SJCRH30 (cell line): ENCODE measurements at regions not wholly inside any gene's neighbourhood (a gene's known extent, or its start where the extent isn't known, plus 50 kb on each side); places are given as distances from the start of the nearest gene placed in this dataset.

ENCODE experiments used
- DNase-seq, 2 experiments: peaks; one replicate each; pipeline ENCODE4 v3.0.0-alpha.2; 2015 to 2020
- H3K27ac ChIP-seq: fragments of 250-450 bp; sonication (Bioruptor Pico); 2 replicates; pipeline ENCODE4 v1.5.1; 2020; ENCODE audit warnings: mild to moderate bottlenecking, moderate library complexity
- H3K27me3 ChIP-seq: fragments of 250-450 bp; sonication (Bioruptor Pico); 2 replicates; pipeline ENCODE4 v1.5.1; 2020; ENCODE audit warnings: mild to moderate bottlenecking, moderate library complexity
- H3K36me3 ChIP-seq: fragments of 250-450 bp; sonication (Bioruptor Pico); 2 replicates; pipeline ENCODE4 v1.5.1; 2020; ENCODE audit warnings: mild to moderate bottlenecking, moderate library complexity
- H3K4me1 ChIP-seq: fragments of 250-450 bp; sonication (Bioruptor Pico); 2 replicates; pipeline ENCODE4 v1.5.1; 2020; ENCODE audit warnings: mild to moderate bottlenecking, moderate library complexity
- H3K4me3 ChIP-seq: fragments of 250-450 bp; sonication (Bioruptor Pico); 2 replicates; pipeline ENCODE4 v1.5.1; 2020; ENCODE audit warnings: mild to moderate bottlenecking, moderate library complexity
- H3K9me3 ChIP-seq: fragments of 250-450 bp; sonication (Bioruptor Pico); replicated peaks from 2 replicates; pipeline ENCODE4 v1.5.1; 2020; ENCODE audit warnings: mild to moderate bottlenecking, moderate library complexity

GRCh38 chr13:111906816-111907215, 160.1 kb upstream of the SOX1 start:
- Histone ChIP-seq H3K27me3 (no peaks in the 10 kb centered on the region), H3K36me3 (no peaks in the 10 kb centered on the region), H3K27ac (no peak overlapping the region), H3K4me3 (no peak overlapping the region), H3K4me1 (no peaks in the 10 kb centered on the region), H3K9me3 (no peaks in the 10 kb centered on the region)
- DNase-seq = no peak

- Histone ChIP-seq H3K27ac (no peak overlapping the region), H3K36me3 (no peaks in the 10 kb centered on the region), H3K4me3 (no peak overlapping the region), H3K9me3 (no peaks in the 10 kb centered on the region), H3K4me1 (no peaks in the 10 kb centered on the region), H3K27me3 (no peaks in the 10 kb centered on the region)
- DNase-seq = no peak
Observed at GRCh38 chr13:111907341-111907880, 159.5 kb upstream of the SOX1 start.

GRCh38 chr13:111908361-111908760, 158.6 kb upstream of the SOX1 start:
- Histone ChIP-seq H3K4me1 (no peaks in the 10 kb centered on the region), H3K27ac (no peak overlapping the region), H3K36me3 (no peaks in the 10 kb centered on the region), H3K27me3 (no peaks in the 10 kb centered on the region; the same call in 1 of the 2 replicates), H3K4me3 (no peak overlapping the region), H3K9me3 (no peaks in the 10 kb centered on the region)
- no peak for DNase-seq

GRCh38 chr13:111908981-111909380, 158.0 kb upstream of the SOX1 start:
- Histone ChIP-seq H3K27ac (no peak overlapping the region), H3K36me3 (no peaks in the 10 kb centered on the region), H3K9me3 (no peaks in the 10 kb centered on the region), H3K4me3 (no peak overlapping the region), H3K4me1 (no peaks in the 10 kb centered on the region), H3K27me3 (no peaks in the 10 kb centered on the region; the same call in 1 of the 2 replicates)
- no peak for DNase-seq

- H3K4me1 ChIP-seq = no peaks in the 10 kb centered on the region
- H3K36me3 ChIP-seq = no peaks in the 10 kb centered on the region
- no peak for DNase-seq
- no peak overlapping the region for H3K4me3 ChIP-seq
- no peaks in the 10 kb centered on the region for H3K9me3 ChIP-seq
- H3K27me3 ChIP-seq = no peaks in the 10 kb centered on the region; the same call in 1 of the 2 replicates
- no peak overlapping the region for H3K27ac ChIP-seq
Observed at GRCh38 chr13:111909501-111909900, 157.4 kb upstream of the SOX1 start.

GRCh38 chr13:111909971-111910671, 156.8 kb upstream of the SOX1 start:
- Histone ChIP-seq H3K27me3 (no peaks in the 10 kb centered on the region; the same call in 1 of the 2 replicates), H3K9me3 (no peaks in the 10 kb centered on the region), H3K36me3 (no peaks in the 10 kb centered on the region), H3K4me1 (no peaks in the 10 kb centered on the region), H3K27ac (no peak overlapping the region), H3K4me3 (no peak overlapping the region)
- DNase-seq = no peak

- Histone ChIP-seq H3K4me1 (no peaks in the 10 kb centered on the region), H3K4me3 (no peak overlapping the region), H3K27me3 (peaks cover 5% of the 10 kb centered on the region; the same call in 1 of the 2 replicates), H3K27ac (no peak overlapping the region), H3K36me3 (no peaks in the 10 kb centered on the region), H3K9me3 (no peaks in the 10 kb centered on the region)
- no peak for DNase-seq
Observed at GRCh38 chr13:111911121-111911720, 155.7 kb upstream of the SOX1 start.

- Histone ChIP-seq H3K9me3 (no peaks in the 10 kb centered on the region), H3K4me1 (no peaks in the 10 kb centered on the region), H3K27ac (no peak overlapping the region), H3K27me3 (peaks cover 5% of the 10 kb centered on the region; the same call in 1 of the 2 replicates), H3K4me3 (no peak overlapping the region), H3K36me3 (no peaks in the 10 kb centered on the region)
- DNase-seq = no peak
Observed at GRCh38 chr13:111911754-111912452, 155.0 kb upstream of the SOX1 start.

GRCh38 chr13:111912453-111912866, 154.5 kb upstream of the SOX1 start:
- Histone ChIP-seq H3K27ac (no peak overlapping the region), H3K27me3 (peaks cover 9% of the 10 kb centered on the region; the same call in 1 of the 2 replicates), H3K36me3 (no peaks in the 10 kb centered on the region), H3K4me1 (no peaks in the 10 kb centered on the region), H3K9me3 (no peaks in the 10 kb centered on the region), H3K4me3 (no peak overlapping the region)
- DNase-seq = no peak

- H3K4me1 ChIP-seq = no peaks in the 10 kb centered on the region
- no peak overlapping the region for H3K4me3 ChIP-seq
- H3K27me3 ChIP-seq = peaks cover 10% of the 10 kb centered on the region; the same call in 1 of the 2 replicates
- H3K9me3 ChIP-seq = no peaks in the 10 kb centered on the region
- H3K36me3 ChIP-seq = no peaks in the 10 kb centered on the region
- no peak overlapping the region for H3K27ac ChIP-seq
- DNase-seq = no peak
Observed at GRCh38 chr13:111912991-111913760, 153.8 kb upstream of the SOX1 start.

GRCh38 chr13:111913761-111914140, 153.2 kb upstream of the SOX1 start:
- peak in 1 of 2 experiments; percentile 6 for DNase-seq
- no peak overlapping the region for H3K4me3 ChIP-seq

GRCh38 chr13:111914241-111915103, 152.5 kb upstream of the SOX1 start:
- DNase-seq = no peak
- Histone ChIP-seq H3K27ac (no peak overlapping the region), H3K27me3 (peaks cover 10% of the 10 kb centered on the region; the same call in 1 of the 2 replicates), H3K9me3 (no peaks in the 10 kb centered on the region), H3K4me1 (no peaks in the 10 kb centered on the region), H3K4me3 (no peak overlapping the region), H3K36me3 (no peaks in the 10 kb centered on the region)

More at GRCh38 chr13:111913761-111914140, 153.2 kb upstream of the SOX1 start:
- Histone ChIP-seq H3K4me1 (no peaks in the 10 kb centered on the region), H3K27ac (no peak overlapping the region), H3K36me3 (no peaks in the 10 kb centered on the region), H3K27me3 (peaks cover 10% of the 10 kb centered on the region; the same call in 1 of the 2 replicates), H3K9me3 (no peaks in the 10 kb centered on the region)

- no peaks in the 10 kb centered on the region for H3K36me3 ChIP-seq
- H3K27ac ChIP-seq = no peak overlapping the region
- H3K4me3 ChIP-seq = no peak overlapping the region
- peaks cover 10% of the 10 kb centered on the region; the same call in 1 of the 2 replicates for H3K27me3 ChIP-seq
- no peaks in the 10 kb centered on the region for H3K9me3 ChIP-seq
- no peaks in the 10 kb centered on the region for H3K4me1 ChIP-seq
- DNase-seq = no peak
Observed at GRCh38 chr13:111915104-111915551, 151.8 kb upstream of the SOX1 start.
